CD14-positive monocyte (primary cell): ENCODE measurements at regions not wholly inside any gene's neighbourhood (a gene's known extent, or its start where the extent isn't known, plus 50 kb on each side); places are given as distances from the start of the nearest gene placed in this dataset.

ENCODE experiments used
- DNase-seq, 3 donors: peaks; one replicate each; pipeline ENCODE4 v3.0.0-alpha.2; 2011 to 2022
- H2AFZ ChIP-seq: 2 replicates; pipeline ENCODE4 v1.6.0; 2012; ENCODE audit warnings: mild to moderate bottlenecking, low read depth, low read length, inconsistent platforms; ENCODE audit not compliant: insufficient read depth, poor library complexity, severe bottlenecking
- H3K27ac ChIP-seq, 2 donors: 1 replicate in 1 of 2; 2 replicates in 1 of 2; pipeline ENCODE4 v1.5.1; 2012 to 2013; ENCODE audit warnings: low read length in 2 of 2, control low read depth in 1 of 2, inconsistent platforms in 1 of 2, low read depth in 1 of 2, mild to moderate bottlenecking in 1 of 2
- H3K27me3 ChIP-seq, 2 donors: one replicate each; pipeline versions ENCODE4 v1.6.0 to v1.6.1; 2011 to 2013; ENCODE audit warnings: low read length in 2 of 2; ENCODE audit not compliant: control insufficient read depth in 2 of 2, insufficient read depth in 2 of 2
- H3K36me3 ChIP-seq, 2 donors: replicated peaks in 1 of 2; 1 replicate in 1 of 2; 2 replicates in 1 of 2; pipeline versions ENCODE4 v1.5.1 to v1.6.1; 2012 to 2013; ENCODE audit warnings: low read length in 2 of 2, control low read depth in 1 of 2, inconsistent platforms in 1 of 2, mild to moderate bottlenecking in 1 of 2; ENCODE audit not compliant: insufficient read depth in 2 of 2, control insufficient read depth in 1 of 2
- H3K4me1 ChIP-seq, 2 donors: 1 replicate in 1 of 2; 2 replicates in 1 of 2; pipeline versions ENCODE4 v1.5.1 to v1.6.1; 2012 to 2013; ENCODE audit warnings: low read length in 2 of 2, control low read depth in 1 of 2, inconsistent platforms in 1 of 2, mild to moderate bottlenecking in 1 of 2, moderate library complexity in 1 of 2; ENCODE audit not compliant: insufficient read depth in 2 of 2, control insufficient read depth in 1 of 2
- H3K4me2 ChIP-seq: replicated peaks from 2 replicates; pipeline ENCODE3; 2012; ENCODE audit warnings: low read length, moderate library complexity, mild to moderate bottlenecking; ENCODE audit not compliant: poor library complexity, severe bottlenecking; ENCODE audit errors: extremely low read depth
- H3K4me3 ChIP-seq, 3 experiments: fragments of 200-600 bp in 1 of 3; sonication (generic) in 1 of 3; replicated peaks in 1 of 3; 1 replicate in 2 of 3; 2 replicates in 1 of 3; pipeline ENCODE4 v1.5.1; 2011 to 2013; ENCODE audit warnings: low read length in 3 of 3, mild to moderate bottlenecking in 3 of 3, control low read depth in 2 of 3, low read depth in 2 of 3, inconsistent platforms in 1 of 3, moderate library complexity in 1 of 3
- H3K79me2 ChIP-seq: 2 replicates; pipeline ENCODE4 v1.6.0; 2012; ENCODE audit warnings: mild to moderate bottlenecking, control low read depth, inconsistent platforms, low read length, moderate library complexity; ENCODE audit not compliant: insufficient read depth
- H3K9ac ChIP-seq: 2 replicates; pipeline ENCODE4 v1.6.0; 2017; ENCODE audit warnings: low read length, mild to moderate bottlenecking; ENCODE audit not compliant: insufficient read depth, poor library complexity, severe bottlenecking
- H3K9me3 ChIP-seq, 2 donors: replicated peaks in 1 of 2; 1 replicate in 1 of 2; 2 replicates in 1 of 2; pipeline versions ENCODE4 v1.5.1 to v1.6.1; 2012 to 2013; ENCODE audit warnings: low read length in 2 of 2, control low read depth in 1 of 2; ENCODE audit not compliant: control insufficient read depth in 1 of 2, insufficient read depth in 1 of 2
- H4K20me1 ChIP-seq: 2 replicates; pipeline ENCODE4 v1.6.0; 2012; ENCODE audit warnings: mild to moderate bottlenecking, low read length, control low read depth, moderate library complexity; ENCODE audit not compliant: insufficient read depth
- H3K27ac Mint-ChIP-seq, 7 donors: one replicate each; pipeline ENCODE4 v1.8.0; 2020; ENCODE audit warnings: mild to moderate bottlenecking in 7 of 7, mixed read lengths in 7 of 7, moderate library complexity in 6 of 7, inconsistent platforms in 2 of 7
- H3K27me3 Mint-ChIP-seq, 3 donors: one replicate each; pipeline ENCODE4 v1.8.0; 2021 to 2022; ENCODE audit warnings: low read depth in 3 of 3, mild to moderate bottlenecking in 3 of 3, mixed read lengths in 3 of 3, moderate library complexity in 3 of 3, inconsistent platforms in 1 of 3
- H3K36me3 Mint-ChIP-seq, 2 donors: one replicate each; pipeline ENCODE4 v1.8.0; 2020; ENCODE audit warnings: mixed read lengths in 2 of 2, inconsistent platforms in 1 of 2, mild to moderate bottlenecking in 1 of 2
- H3K4me1 Mint-ChIP-seq: one replicate; pipeline ENCODE4 v1.8.0; 2020; ENCODE audit warnings: mild to moderate bottlenecking, mixed read lengths
- H3K4me3 Mint-ChIP-seq, 2 donors: one replicate each; pipeline ENCODE4 v1.8.0; 2020; ENCODE audit warnings: mild to moderate bottlenecking in 2 of 2, mixed read lengths in 2 of 2, moderate library complexity in 1 of 2
- H3K9me3 Mint-ChIP-seq, 7 donors: one replicate each; pipeline ENCODE4 v1.8.0; 2020 to 2022; ENCODE audit warnings: mixed read lengths in 7 of 7, mild to moderate bottlenecking in 6 of 7, moderate library complexity in 6 of 7, inconsistent platforms in 2 of 7
- WGBS: methylation state at CpG from one replicate; pipeline ENCODE4 v1.1.5; 2013; ENCODE audit warnings: missing lambda C conversion rate; ENCODE audit not compliant: insufficient coverage; 5-methylcytosine and 5-hydroxymethylcytosine counted together
- intact Hi-C, 2 donors: fragments of 100-400 bp; cut with micrococcal nuclease; formaldehyde crosslinking; loops; one replicate each; pipeline versions ENCODE4 v1.15.0 to v1.15.1; 2023
- TF ChIP-seq, protein P1 (sequence below): fragments of 200-600 bp; IDR thresholded peaks from one replicate; pipeline ENCODE4 v1.8.0; 2022; ENCODE audit warnings: antibody characterized with exemption, mild to moderate bottlenecking

DNA sequence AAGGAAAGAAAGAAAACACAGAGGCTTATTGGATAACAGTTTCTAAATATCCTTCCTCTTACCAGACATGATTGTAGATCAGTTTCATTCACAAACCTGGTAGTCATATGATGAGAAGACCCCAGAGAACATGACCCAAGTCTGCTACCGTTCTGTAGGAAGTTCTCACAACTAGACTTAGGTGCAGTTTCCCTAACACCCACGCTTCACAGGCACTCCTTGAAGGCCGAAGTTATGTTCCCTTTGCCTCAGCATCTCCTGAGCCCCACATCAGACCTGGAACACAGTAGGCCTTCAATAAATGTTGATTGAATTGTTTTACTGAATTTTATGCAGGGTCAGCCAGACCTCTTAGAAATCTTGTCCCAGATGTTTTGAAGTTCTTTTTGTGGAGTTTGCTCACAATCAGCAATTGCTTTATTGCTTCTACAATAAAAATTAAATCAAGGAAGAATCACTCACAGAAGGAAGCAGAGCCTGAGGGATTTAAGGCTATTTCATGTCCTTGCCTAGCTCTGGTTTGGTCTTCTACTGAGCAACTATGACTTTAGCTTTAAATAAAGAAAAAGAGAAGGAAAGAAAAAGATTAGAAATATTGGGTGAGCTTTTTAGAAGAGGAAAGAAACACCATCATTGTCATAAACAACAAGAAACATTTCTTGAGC is 138.6 kb upstream of the MDM1 start:
- no peak overlapping the region for H3K9ac ChIP-seq
- no peak overlapping the region for H3K4me2 ChIP-seq
- no peaks in the 10 kb centered on the region for H3K4me1 ChIP-seq
- no peak overlapping the region for H3K27ac ChIP-seq
- H3K79me2 ChIP-seq, result no peaks in the 10 kb centered on the region
- H3K9me3 Mint-ChIP-seq, result peaks cover 0 to 2% (median 0%) of the 10 kb centered on the region in 7 donors
- H3K9me3 ChIP-seq, result no peaks in the 10 kb centered on the region
- WGBS, result 20% methylated on average over 1 of the region's 3 CpGs
- H4K20me1 ChIP-seq, result no peaks in the 10 kb centered on the region
- H3K27ac Mint-ChIP-seq, result no peak overlapping the region
- no peaks in the 10 kb centered on the region for H3K27me3 Mint-ChIP-seq
- H2AFZ ChIP-seq, result no peak overlapping the region
- H3K4me1 Mint-ChIP-seq, result peaks cover 8% of the 10 kb centered on the region
- no peak overlapping the region for H3K4me3 Mint-ChIP-seq
- intact Hi-C loops, result no loop called here
- no peaks in the 10 kb centered on the region for H3K36me3 Mint-ChIP-seq
- no peaks in the 10 kb centered on the region for H3K36me3 ChIP-seq
- no peak for DNase-seq
- H3K4me3 ChIP-seq, result no peak overlapping the region
- H3K27me3 ChIP-seq, result no peaks in the 10 kb centered on the region
- TF ChIP-seq, protein P1, sequence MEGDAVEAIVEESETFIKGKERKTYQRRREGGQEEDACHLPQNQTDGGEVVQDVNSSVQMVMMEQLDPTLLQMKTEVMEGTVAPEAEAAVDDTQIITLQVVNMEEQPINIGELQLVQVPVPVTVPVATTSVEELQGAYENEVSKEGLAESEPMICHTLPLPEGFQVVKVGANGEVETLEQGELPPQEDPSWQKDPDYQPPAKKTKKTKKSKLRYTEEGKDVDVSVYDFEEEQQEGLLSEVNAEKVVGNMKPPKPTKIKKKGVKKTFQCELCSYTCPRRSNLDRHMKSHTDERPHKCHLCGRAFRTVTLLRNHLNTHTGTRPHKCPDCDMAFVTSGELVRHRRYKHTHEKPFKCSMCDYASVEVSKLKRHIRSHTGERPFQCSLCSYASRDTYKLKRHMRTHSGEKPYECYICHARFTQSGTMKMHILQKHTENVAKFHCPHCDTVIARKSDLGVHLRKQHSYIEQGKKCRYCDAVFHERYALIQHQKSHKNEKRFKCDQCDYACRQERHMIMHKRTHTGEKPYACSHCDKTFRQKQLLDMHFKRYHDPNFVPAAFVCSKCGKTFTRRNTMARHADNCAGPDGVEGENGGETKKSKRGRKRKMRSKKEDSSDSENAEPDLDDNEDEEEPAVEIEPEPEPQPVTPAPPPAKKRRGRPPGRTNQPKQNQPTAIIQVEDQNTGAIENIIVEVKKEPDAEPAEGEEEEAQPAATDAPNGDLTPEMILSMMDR, result no peak

DNA sequence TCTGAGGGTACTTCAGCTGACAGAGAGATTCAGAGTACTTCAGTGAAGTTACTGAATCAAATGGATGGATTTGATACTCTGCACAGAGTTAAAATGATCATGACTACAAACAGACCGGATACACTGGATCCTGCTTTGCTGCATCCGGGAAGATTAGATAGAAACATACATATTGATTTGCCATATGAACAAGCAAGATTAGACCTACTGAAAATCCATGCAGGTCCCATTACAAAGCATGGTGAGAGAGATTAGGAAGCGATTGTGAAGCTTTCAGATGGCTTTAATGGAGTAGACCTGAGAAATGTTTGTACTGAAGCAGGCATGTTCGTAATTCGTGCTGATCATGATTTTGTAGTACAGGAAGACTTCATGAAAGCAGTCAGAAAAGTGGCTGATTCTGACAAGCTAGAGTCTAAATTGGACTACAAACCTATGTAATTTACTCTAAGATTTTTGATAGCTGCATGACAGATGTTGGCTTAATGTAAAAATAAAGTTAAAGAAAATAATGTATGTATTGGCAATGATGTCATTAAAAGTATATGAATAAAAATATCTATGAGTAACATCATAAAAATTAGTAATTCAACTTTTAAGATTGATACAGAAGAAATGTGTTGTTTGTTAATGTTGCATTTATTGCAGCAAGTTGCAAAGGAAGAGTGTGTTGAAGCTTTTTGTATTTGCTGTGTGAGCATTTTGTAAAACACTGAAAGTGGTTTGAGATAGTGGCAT is 136.1 kb upstream of the RAP1B start:
- H3K36me3 Mint-ChIP-seq, result no peaks in the 10 kb centered on the region
- H3K27ac Mint-ChIP-seq, result no peak overlapping the region
- no peaks in the 10 kb centered on the region for H3K9me3 ChIP-seq
- H3K4me2 ChIP-seq, result no peak overlapping the region
- H3K4me3 ChIP-seq, result no peak overlapping the region
- H3K9me3 Mint-ChIP-seq, result peaks cover 0 to 2% (median 0%) of the 10 kb centered on the region in 7 donors
- H3K36me3 ChIP-seq, result no peaks in the 10 kb centered on the region
- H3K27ac ChIP-seq, result no peak overlapping the region
- no peaks in the 10 kb centered on the region for H3K4me1 ChIP-seq
- DNase-seq, result no peak
- H3K4me3 Mint-ChIP-seq, result no peak overlapping the region
- H3K9ac ChIP-seq, result no peak overlapping the region
- peaks cover 3% of the 10 kb centered on the region for H3K4me1 Mint-ChIP-seq
- H3K27me3 ChIP-seq, result no peaks in the 10 kb centered on the region
- TF ChIP-seq, protein P1, result no peak
- H4K20me1 ChIP-seq, result no peaks in the 10 kb centered on the region
- intact Hi-C loops, result no loop called here
- no CpG with 5 or more reads among the region's 5 CpGs for WGBS
- H2AFZ ChIP-seq, result no peak overlapping the region
- no peaks in the 10 kb centered on the region for H3K79me2 ChIP-seq
- H3K27me3 Mint-ChIP-seq, result no peaks in the 10 kb centered on the region
